ENCODE measurements at regions not wholly inside any gene's neighbourhood (a gene's known extent, or its start where the extent isn't known, plus 50 kb on each side); places are given as distances from the start of the nearest gene placed in this dataset.

- no peak overlapping the region for H3K4me3 ChIP-seq (ENCODE audit: low read depth in 2 of 2, low read length in 1 of 2)
- no peak overlapping the region for H3K4me2 ChIP-seq
- DNase-seq, result no peak
- H3K9ac ChIP-seq, result no peak overlapping the region
- peaks cover 0 to 38% of the 10 kb centered on the region in 2 experiments; a peak in 2 of 4 replicates for H3K4me1 ChIP-seq (ENCODE audit: control insufficient read depth in 1 of 2, insufficient read depth in 2 of 2, low read depth in 1 of 2, low read length in 1 of 2)
- ChIA-PET CTCF (interaction anchor here (1.1 to 2.8 kb wide), 5 partner anchors 9 to 207 kb away, joined by 3 to 9 read pairs (median 5); partner anchors contain the start of gene GADD45G), POLR2A (no interaction called here)
- H3K79me2 ChIP-seq (ENCODE audit: insufficient read depth), result no peaks in the 10 kb centered on the region
- H3K27ac ChIP-seq (ENCODE audit: low read depth in 2 of 2, low read length in 1 of 2), result no peak overlapping the region
- H4K20me1 ChIP-seq (ENCODE audit: insufficient read depth), result no peaks in the 10 kb centered on the region
- H3K9me3 ChIP-seq, result no peaks in the 10 kb centered on the region
- H3F3A ChIP-seq (replicated peaks; ENCODE audit: insufficient read depth), result no peaks in the 10 kb centered on the region
- TF ChIP-seq POLR2AphosphoS5 (IDR thresholded peaks at IDR 0.05; ENCODE audit: low read depth, low read length) (no peak), EZH2phosphoT487 (IDR thresholded peaks at IDR 0.05; ENCODE audit: borderline replicate concordance, low read depth) (no peak), GATA2 (CRISPR knock-in tag; IDR thresholded peaks at IDR 0.05) (no peak), GABPA (IDR thresholded peaks at IDR 0.05; ENCODE audit: low read depth) (no peak), USF2 (IDR thresholded peaks at IDR 0.05; ENCODE audit: borderline replicate concordance, low read depth, low read length) (no peak)
- TF ChIP-seq, protein P1, sequence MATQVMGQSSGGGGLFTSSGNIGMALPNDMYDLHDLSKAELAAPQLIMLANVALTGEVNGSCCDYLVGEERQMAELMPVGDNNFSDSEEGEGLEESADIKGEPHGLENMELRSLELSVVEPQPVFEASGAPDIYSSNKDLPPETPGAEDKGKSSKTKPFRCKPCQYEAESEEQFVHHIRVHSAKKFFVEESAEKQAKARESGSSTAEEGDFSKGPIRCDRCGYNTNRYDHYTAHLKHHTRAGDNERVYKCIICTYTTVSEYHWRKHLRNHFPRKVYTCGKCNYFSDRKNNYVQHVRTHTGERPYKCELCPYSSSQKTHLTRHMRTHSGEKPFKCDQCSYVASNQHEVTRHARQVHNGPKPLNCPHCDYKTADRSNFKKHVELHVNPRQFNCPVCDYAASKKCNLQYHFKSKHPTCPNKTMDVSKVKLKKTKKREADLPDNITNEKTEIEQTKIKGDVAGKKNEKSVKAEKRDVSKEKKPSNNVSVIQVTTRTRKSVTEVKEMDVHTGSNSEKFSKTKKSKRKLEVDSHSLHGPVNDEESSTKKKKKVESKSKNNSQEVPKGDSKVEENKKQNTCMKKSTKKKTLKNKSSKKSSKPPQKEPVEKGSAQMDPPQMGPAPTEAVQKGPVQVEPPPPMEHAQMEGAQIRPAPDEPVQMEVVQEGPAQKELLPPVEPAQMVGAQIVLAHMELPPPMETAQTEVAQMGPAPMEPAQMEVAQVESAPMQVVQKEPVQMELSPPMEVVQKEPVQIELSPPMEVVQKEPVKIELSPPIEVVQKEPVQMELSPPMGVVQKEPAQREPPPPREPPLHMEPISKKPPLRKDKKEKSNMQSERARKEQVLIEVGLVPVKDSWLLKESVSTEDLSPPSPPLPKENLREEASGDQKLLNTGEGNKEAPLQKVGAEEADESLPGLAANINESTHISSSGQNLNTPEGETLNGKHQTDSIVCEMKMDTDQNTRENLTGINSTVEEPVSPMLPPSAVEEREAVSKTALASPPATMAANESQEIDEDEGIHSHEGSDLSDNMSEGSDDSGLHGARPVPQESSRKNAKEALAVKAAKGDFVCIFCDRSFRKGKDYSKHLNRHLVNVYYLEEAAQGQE (IDR thresholded peaks at IDR 0.05; ENCODE audit: low read depth, low read length), result no peak
- no peaks in the 10 kb centered on the region for H3K36me3 ChIP-seq (replicated peaks in 1 of 2; ENCODE audit: control insufficient read depth in 1 of 2, insufficient read depth in 2 of 2, low read length in 1 of 2)
- H2AFZ ChIP-seq (ENCODE audit: low read depth), result no peak overlapping the region
- no peaks in the 10 kb centered on the region for H3K27me3 ChIP-seq (ENCODE audit: insufficient read depth)
- H3K9me2 ChIP-seq, result no peaks in the 10 kb centered on the region
- WGBS (ENCODE audit: low lambda C conversion rate), result 25% methylated on average over 8 of the region's 8 CpGs
Observed at GRCh38 chr9:89804766-89805531, 200.1 kb downstream of the GADD45G start.

DNA sequence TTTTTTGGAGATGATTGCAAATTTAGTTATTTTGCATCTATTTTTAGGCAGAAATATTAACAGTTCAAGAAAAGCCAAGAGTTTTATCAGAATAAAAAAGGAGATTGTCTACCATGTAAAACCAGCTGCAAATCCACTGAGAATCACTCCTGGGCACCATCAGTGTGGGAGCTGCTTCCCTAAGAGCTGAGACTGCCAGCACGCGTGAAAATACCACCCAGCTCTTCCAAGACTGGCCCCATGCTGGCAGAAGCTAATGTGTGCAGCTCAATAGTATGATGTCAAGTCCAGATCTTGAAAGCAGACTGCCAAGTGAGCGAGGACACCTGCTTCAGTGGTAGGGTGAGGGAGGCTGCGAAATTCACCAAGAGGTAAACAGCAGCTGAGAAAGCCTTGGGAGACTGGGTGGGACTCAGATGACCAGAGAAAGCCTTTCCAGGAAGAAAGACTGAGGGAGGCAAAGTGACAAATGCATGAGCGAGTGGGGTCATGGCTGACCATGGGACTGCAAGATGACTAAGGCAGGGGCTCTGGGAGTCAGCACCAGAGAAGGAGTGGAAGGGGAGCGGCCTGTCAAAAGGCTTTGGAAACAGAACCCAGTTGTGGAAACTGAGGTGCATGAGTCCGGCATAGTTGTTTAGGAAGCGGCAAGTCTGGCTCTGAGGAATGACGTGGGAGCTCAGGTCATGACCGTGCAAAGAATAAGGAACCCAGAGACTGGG, 200.9 kb downstream of the GADD45G start:
- Histone ChIP-seq H3K27me3 (ENCODE audit: insufficient read depth) (no peaks in the 10 kb centered on the region), H3K27ac (ENCODE audit: low read depth in 2 of 2, low read length in 1 of 2) (no peak overlapping the region), H3K9me3 (no peaks in the 10 kb centered on the region), H3K79me2 (ENCODE audit: insufficient read depth) (no peaks in the 10 kb centered on the region), H3F3A (replicated peaks; ENCODE audit: insufficient read depth) (no peaks in the 10 kb centered on the region), H3K4me2 (no peak overlapping the region), H3K4me3 (ENCODE audit: low read depth in 2 of 2, low read length in 1 of 2) (no peak overlapping the region), H2AFZ (ENCODE audit: low read depth) (no peak overlapping the region), H4K20me1 (ENCODE audit: insufficient read depth) (no peaks in the 10 kb centered on the region), H3K36me3 (replicated peaks in 1 of 2; ENCODE audit: control insufficient read depth in 1 of 2, insufficient read depth in 2 of 2, low read length in 1 of 2) (no peaks in the 10 kb centered on the region), H3K9me2 (no peaks in the 10 kb centered on the region), H3K4me1 (ENCODE audit: control insufficient read depth in 1 of 2, insufficient read depth in 2 of 2, low read depth in 1 of 2, low read length in 1 of 2) (peaks cover 0 to 37% of the 10 kb centered on the region in 2 experiments; a peak in 2 of 4 replicates), H3K9ac (no peak overlapping the region)
- ChIA-PET POLR2A (no interaction called here), CTCF (interaction anchor here (1.5 to 2.8 kb wide), 4 partner anchors 8 to 208 kb away, joined by 4 to 9 read pairs (median 7); partner anchors contain the start of gene GADD45G)
- no peak for DNase-seq
- 46% methylated on average over 9 of the region's 10 CpGs for WGBS (ENCODE audit: low lambda C conversion rate)
- TF ChIP-seq EP300 (IDR thresholded peaks at IDR 0.05; ENCODE audit: borderline replicate concordance in 1 of 2, low read depth in 1 of 2, low read length in 1 of 2) (no peak), CHD2 (IDR thresholded peaks at IDR 0.05; ENCODE audit: low read length, partially characterized antibody) (no peak), FOSL2 (IDR thresholded peaks at IDR 0.05; ENCODE audit: borderline replicate concordance, low read depth) (no peak), FOXM1 (IDR thresholded peaks at IDR 0.05; ENCODE audit: low read depth) (no peak), FOXJ3 (CRISPR knock-in tag; IDR thresholded peaks at IDR 0.05) (no peak), SMC3 (IDR thresholded peaks at IDR 0.05; ENCODE audit: low read depth, low read length) (no peak), TAF1 (IDR thresholded peaks at IDR 0.05; ENCODE audit: borderline replicate concordance, low read depth, low read length) (no peak), RFX5 (IDR thresholded peaks at IDR 0.05; ENCODE audit: low read length) (no peak), USF1 (IDR thresholded peaks at IDR 0.05; ENCODE audit: borderline replicate concordance, low read depth) (no peak), YY1 (IDR thresholded peaks at IDR 0.05; ENCODE audit: low read depth) (no peak)
- TF ChIP-seq, protein P2, sequence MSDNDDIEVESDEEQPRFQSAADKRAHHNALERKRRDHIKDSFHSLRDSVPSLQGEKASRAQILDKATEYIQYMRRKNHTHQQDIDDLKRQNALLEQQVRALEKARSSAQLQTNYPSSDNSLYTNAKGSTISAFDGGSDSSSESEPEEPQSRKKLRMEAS (IDR thresholded peaks at IDR 0.05; ENCODE audit: low read depth), result no peak
- TF ChIP-seq, protein P3, sequence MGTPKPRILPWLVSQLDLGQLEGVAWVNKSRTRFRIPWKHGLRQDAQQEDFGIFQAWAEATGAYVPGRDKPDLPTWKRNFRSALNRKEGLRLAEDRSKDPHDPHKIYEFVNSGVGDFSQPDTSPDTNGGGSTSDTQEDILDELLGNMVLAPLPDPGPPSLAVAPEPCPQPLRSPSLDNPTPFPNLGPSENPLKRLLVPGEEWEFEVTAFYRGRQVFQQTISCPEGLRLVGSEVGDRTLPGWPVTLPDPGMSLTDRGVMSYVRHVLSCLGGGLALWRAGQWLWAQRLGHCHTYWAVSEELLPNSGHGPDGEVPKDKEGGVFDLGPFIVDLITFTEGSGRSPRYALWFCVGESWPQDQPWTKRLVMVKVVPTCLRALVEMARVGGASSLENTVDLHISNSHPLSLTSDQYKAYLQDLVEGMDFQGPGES (IDR thresholded peaks at IDR 0.05; ENCODE audit: low read depth, low read length), result no peak

Measured in SK-N-SH (cell line).